ENCODE measurements at regions not wholly inside any gene's neighbourhood (a gene's known extent, or its start where the extent isn't known, plus 50 kb on each side); places are given as distances from the start of the nearest gene placed in this dataset.

DNA sequence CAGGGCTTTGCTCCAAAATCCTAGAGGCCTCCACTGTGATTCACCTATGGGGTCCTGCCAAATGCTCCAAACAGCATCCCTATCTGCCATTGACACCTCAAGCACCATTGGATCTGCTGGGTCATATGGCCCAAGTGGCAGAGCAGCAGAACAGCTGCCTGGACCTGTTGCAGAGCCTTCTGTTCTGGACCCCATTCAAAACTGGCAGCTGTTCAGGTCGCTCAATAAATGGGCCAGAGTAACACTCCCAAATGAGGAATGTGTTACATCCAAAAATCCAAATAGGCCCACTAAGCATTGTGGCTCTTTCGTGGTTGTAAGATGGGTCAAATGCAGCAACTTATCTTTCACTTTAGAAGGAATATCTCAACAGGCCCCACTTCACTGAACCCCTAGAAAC lies 783.6 kb downstream of the DCDC2C start:
- DNase-seq (ENCODE audit: low read depth in 2 of 2): no peak

- DNase-seq (ENCODE audit: low read depth in 2 of 2): no peak
These were observed 796.1 kb downstream of the DCDC2C start for GRCh38 chr2:4499316-4500030.

GRCh38 chr2:4501525-4501924 lies 798.1 kb downstream of the DCDC2C start:
- no peak for DNase-seq (ENCODE audit: low read depth in 2 of 2)

- DNase-seq (ENCODE audit: low read depth in 2 of 2): no peak
These were observed 799.0 kb downstream of the DCDC2C start for GRCh38 chr2:4502230-4502843.

GRCh38 chr2:4507661-4508060 lies 804.3 kb downstream of the DCDC2C start:
- DNase-seq (ENCODE audit: low read depth in 2 of 2): no peak

- DNase-seq (ENCODE audit: low read depth in 2 of 2): no peak
These were observed 812.7 kb downstream of the DCDC2C start for GRCh38 chr2:4515871-4516761.

- DNase-seq (ENCODE audit: low read depth in 2 of 2): no peak
These were observed 815.2 kb downstream of the DCDC2C start for GRCh38 chr2:4518596-4518995.

DNA sequence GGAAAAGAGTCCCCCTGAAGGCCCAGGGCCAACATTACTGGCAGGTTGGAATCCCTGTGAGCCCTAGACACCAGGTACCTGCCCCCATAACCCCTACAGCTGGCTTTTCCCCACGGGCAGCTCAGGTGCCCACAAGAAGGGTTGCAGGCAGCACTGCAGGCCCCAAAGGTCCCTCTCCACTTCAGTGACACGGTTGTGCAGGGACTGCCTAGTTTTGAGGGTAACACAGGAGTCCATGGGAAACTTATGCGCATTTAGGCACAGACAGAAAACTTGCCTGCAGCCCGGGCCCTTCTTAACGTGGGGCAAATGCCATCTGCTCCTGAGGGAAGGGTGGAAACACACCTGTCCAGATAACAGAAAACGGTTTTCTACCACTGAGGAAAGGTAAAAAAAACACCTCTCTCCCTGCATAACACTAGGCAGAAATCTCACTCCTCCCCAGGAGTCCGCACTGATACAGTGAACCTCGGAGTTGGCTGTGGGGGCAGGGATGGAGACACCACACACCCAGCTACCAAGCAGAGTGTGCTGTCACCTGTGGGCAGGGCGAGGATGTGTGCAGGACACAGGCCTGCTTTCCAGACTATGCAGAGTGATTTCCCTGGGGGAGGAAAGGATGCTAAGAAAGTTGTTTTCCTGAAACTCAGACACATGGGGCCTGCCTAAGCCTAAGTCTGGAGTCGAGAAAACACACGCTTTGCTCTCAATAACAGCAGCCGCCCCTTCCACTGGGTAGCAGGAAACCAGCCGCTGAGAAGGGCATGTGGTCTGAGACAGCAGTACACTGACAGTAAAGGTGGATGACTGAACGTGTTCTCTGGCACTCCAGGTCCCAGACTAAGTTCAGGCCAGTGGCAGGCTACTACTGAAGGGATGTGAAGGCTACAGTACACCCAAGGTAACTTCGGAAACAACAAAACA lies 819.4 kb downstream of the DCDC2C start:
- no peak for DNase-seq (ENCODE audit: low read depth in 2 of 2)

DNA sequence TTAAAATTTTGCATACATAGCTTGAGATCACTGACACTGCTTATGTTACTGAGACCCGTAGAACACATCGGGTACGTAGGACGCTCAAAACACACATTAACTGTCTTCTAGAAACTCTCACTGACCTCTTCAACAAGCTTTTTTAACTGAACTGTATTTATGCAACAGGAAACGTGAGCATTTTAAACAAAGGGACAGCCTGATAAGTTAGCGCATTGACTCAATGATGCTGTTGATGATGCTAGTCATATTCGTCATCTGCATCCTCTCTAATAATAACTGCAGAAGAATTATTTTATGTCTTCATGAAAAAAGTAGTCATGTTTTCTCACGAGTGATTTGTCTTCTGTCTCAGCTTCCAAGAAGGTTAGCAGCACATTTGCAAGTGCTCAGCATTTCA lies 824.0 kb downstream of the DCDC2C start:
- no peak for DNase-seq (ENCODE audit: low read depth in 2 of 2)

GRCh38 chr2:4528246-4528645 lies 824.9 kb downstream of the DCDC2C start:
- DNase-seq (ENCODE audit: low read depth in 2 of 2): no peak

DNA sequence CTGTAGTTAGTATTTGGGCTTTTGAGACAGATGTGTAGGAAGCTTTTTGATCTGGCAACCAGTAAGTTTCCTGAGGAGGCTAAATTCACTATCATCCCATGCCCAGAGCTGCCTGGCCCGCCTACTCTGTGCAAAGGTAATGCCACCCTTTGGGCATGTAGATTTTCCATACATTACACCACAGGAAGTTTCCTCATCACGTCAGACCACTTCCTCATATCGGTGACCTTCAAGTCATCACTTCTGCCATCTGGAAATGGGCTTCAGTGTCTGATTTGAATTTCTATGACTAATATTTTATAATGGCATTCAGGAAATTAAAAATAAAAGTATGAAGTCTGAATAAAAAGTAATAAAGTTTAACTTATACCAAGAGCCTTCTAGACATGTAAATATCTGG lies 825.4 kb downstream of the DCDC2C start:
- DNase-seq (ENCODE audit: low read depth in 2 of 2): no peak

DNA sequence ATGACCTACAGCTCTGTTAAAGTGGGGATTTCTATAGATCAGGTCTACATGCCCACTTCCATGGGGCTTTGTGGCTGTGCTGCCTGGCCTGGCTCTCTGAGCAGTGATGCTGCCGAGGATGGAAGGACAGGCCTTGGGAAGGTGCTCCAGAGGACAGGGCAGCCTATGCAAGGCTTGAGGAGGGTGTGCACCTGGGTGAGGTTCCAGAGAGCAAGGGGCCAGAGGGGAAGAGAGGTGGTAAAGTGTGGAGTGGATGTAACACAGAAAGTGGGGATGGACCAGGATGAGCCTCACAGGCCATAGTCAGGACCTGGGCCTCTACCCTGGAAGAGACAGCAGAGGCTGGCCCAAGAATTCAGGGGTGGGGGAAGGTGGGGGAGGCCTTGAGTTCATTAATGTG lies 826.4 kb downstream of the DCDC2C start:
- no peak for DNase-seq (ENCODE audit: low read depth in 2 of 2)

- DNase-seq (ENCODE audit: low read depth in 2 of 2): no peak
These were observed 826.9 kb downstream of the DCDC2C start for GRCh38 chr2:4530231-4530630.

GRCh38 chr2:4533806-4534205 lies 830.4 kb downstream of the DCDC2C start:
- DNase-seq (ENCODE audit: low read depth in 2 of 2): no peak

GRCh38 chr2:4539121-4539520 lies 835.7 kb downstream of the DCDC2C start:
- DNase-seq (ENCODE audit: low read depth in 2 of 2): no peak

GRCh38 chr2:4549666-4550210 lies 846.4 kb downstream of the DCDC2C start:
- DNase-seq (ENCODE audit: low read depth in 2 of 2): no peak

- no peak for DNase-seq (ENCODE audit: low read depth in 2 of 2)
These were observed 848.5 kb downstream of the DCDC2C start for GRCh38 chr2:4551691-4552474.

- no peak for DNase-seq (ENCODE audit: low read depth in 2 of 2)
These were observed 849.9 kb downstream of the DCDC2C start for GRCh38 chr2:4553241-4553640.

GRCh38 chr2:4556135-4556896 lies 852.9 kb downstream of the DCDC2C start:
- no peak for DNase-seq (ENCODE audit: low read depth in 2 of 2)

GRCh38 chr2:4561196-4561595 lies 857.8 kb downstream of the DCDC2C start:
- DNase-seq (ENCODE audit: low read depth in 2 of 2): no peak
